ENCODE measurements at regions not wholly inside any gene's neighbourhood (a gene's known extent, or its start where the extent isn't known, plus 50 kb on each side); places are given as distances from the start of the nearest gene placed in this dataset.

- no peak for DNase-seq
Observed at GRCh38 chr3:72188536-72188935, 403.6 kb upstream of the PROK2 start.

GRCh38 chr3:72187131-72187530, 402.2 kb upstream of the PROK2 start:
- no peak for DNase-seq

- no peak for DNase-seq
Observed at GRCh38 chr3:72186400-72186855, 401.5 kb upstream of the PROK2 start.

GRCh38 chr3:72185549-72186399, 400.8 kb upstream of the PROK2 start:
- no peak for DNase-seq

- DNase-seq = no peak
Observed at GRCh38 chr3:72183489-72183888, 398.5 kb upstream of the PROK2 start.

- DNase-seq = no peak
Observed at GRCh38 chr3:72182206-72182605, 397.3 kb upstream of the PROK2 start.

GRCh38 chr3:72181251-72181650, 396.3 kb upstream of the PROK2 start:
- no peak for DNase-seq

- DNase-seq = no peak
Observed at GRCh38 chr3:72180405-72180804, 395.5 kb upstream of the PROK2 start.

GRCh38 chr3:72179107-72179464, 394.1 kb upstream of the PROK2 start:
- DNase-seq = no peak

- DNase-seq = no peak
Observed at GRCh38 chr3:72178463-72179106, 393.6 kb upstream of the PROK2 start.

- no peak for DNase-seq
Observed at GRCh38 chr3:72177075-72178050, 392.4 kb upstream of the PROK2 start.

GRCh38 chr3:72176537-72177041, 391.6 kb upstream of the PROK2 start:
- DNase-seq = no peak

- DNase-seq = no peak
Observed at GRCh38 chr3:72175296-72175858, 390.4 kb upstream of the PROK2 start.

GRCh38 chr3:72174890-72175289, 389.9 kb upstream of the PROK2 start:
- DNase-seq = no peak

GRCh38 chr3:72174040-72174439, 389.1 kb upstream of the PROK2 start:
- DNase-seq = no peak

- DNase-seq = no peak
Observed at GRCh38 chr3:72171946-72172345, 387.0 kb upstream of the PROK2 start.

- DNase-seq = no peak
Observed at GRCh38 chr3:72171463-72171881, 386.5 kb upstream of the PROK2 start.

- no peak for DNase-seq
Observed at GRCh38 chr3:72169561-72170472, 384.9 kb upstream of the PROK2 start.

GRCh38 chr3:72169120-72169519, 384.2 kb upstream of the PROK2 start:
- DNase-seq = no peak

GRCh38 chr3:72165808-72166207, 380.9 kb upstream of the PROK2 start:
- no peak for DNase-seq

GRCh38 chr3:72165317-72165716, 380.4 kb upstream of the PROK2 start:
- no peak for DNase-seq

- DNase-seq = no peak
Observed at GRCh38 chr3:72164635-72164978, 379.7 kb upstream of the PROK2 start.

All from NCI-H1092 treated with DMSO at 0.1 percent for 48 hours (cell line).